OCI-LY7 (cell line): ENCODE measurements at regions not wholly inside any gene's neighbourhood (a gene's known extent, or its start where the extent isn't known, plus 50 kb on each side); places are given as distances from the start of the nearest gene placed in this dataset.

Experiments
- BruUV-seq: library from RNA; stranded (reverse); fragments of 400-500 nt; replicated peaks from 2 replicates; lab custom pipeline; 2021; lab: Mats Ljungman, UMichigan
- CTCF ChIA-PET: fragments of 300-600 bp; sonication (Branson Sonifier 250); formaldehyde crosslinking; loops from one replicate; lab custom pipeline; 2022; ENCODE audit warnings: antibody characterized with exemption; ENCODE audit not compliant: unreplicated experiment; lab: Charles Lee
- POLR2A ChIA-PET: fragments of 300-600 bp; sonication (Branson Sonifier 250); formaldehyde crosslinking; loops from one replicate; lab custom pipeline; 2022; ENCODE audit warnings: antibody characterized with exemption; lab: Charles Lee
- DNase-seq: peaks from one replicate; pipeline ENCODE4 v3.0.0-alpha.2; 2015; ENCODE audit warnings: low spot score
- H2AFZ ChIP-seq: fragments of 200-600 bp; sonication (generic), shearing (Covaris generic); 2 replicates; pipeline ENCODE4 v1.6.1; 2014; ENCODE audit warnings: mild to moderate bottlenecking, antibody characterized with exemption, low read length, moderate library complexity
- H3K27ac ChIP-seq: fragments of 200-600 bp; sonication (generic); 2 replicates; pipeline ENCODE4 v1.5.1; 2014; ENCODE audit warnings: mixed run types, low read depth, mild to moderate bottlenecking, moderate library complexity, low read length, inconsistent platforms; ENCODE audit not compliant: poor library complexity, severe bottlenecking
- H3K36me3 ChIP-seq: fragments of 200-600 bp; sonication (generic); 2 replicates; pipeline ENCODE4 v1.6.1; 2014; ENCODE audit warnings: mild to moderate bottlenecking, antibody characterized with exemption, low read length, moderate library complexity, mixed read lengths; ENCODE audit not compliant: insufficient read depth
- H3K4me1 ChIP-seq: fragments of 200-600 bp; sonication (generic); 2 replicates; pipeline ENCODE4 v1.5.1; 2014; ENCODE audit warnings: mild to moderate bottlenecking, low read length; ENCODE audit not compliant: insufficient read depth, poor library complexity, severe bottlenecking
- H3K4me2 ChIP-seq: fragments of 200-600 bp; sonication (generic); 2 replicates; pipeline ENCODE4 v1.6.1; 2014; ENCODE audit warnings: mild to moderate bottlenecking, low read length
- H3K4me3 ChIP-seq: fragments of 200-600 bp; sonication (generic); 2 replicates; pipeline ENCODE4 v1.5.1; 2014; ENCODE audit warnings: mild to moderate bottlenecking, low read depth, low read length; ENCODE audit not compliant: poor library complexity, severe bottlenecking
- H3K79me2 ChIP-seq: fragments of 200-600 bp; sonication (generic); 2 replicates; pipeline ENCODE4 v1.6.1; 2016; ENCODE audit warnings: low read depth, mild to moderate bottlenecking, low read length, moderate library complexity, mixed read lengths; ENCODE audit not compliant: insufficient read depth
- H3K9me2 ChIP-seq: fragments of 200-600 bp; sonication (generic); 2 replicates; pipeline ENCODE4 v1.6.1; 2016; ENCODE audit warnings: mild to moderate bottlenecking, low read length, mixed read lengths; ENCODE audit not compliant: insufficient read depth
- H3K9me3 ChIP-seq: fragments of 200-600 bp; sonication (generic); 2 replicates; pipeline ENCODE4 v1.6.1; 2014; ENCODE audit warnings: mild to moderate bottlenecking, mixed run types, low read length, mixed read lengths
- H4K20me1 ChIP-seq: fragments of 200-600 bp; sonication (generic); 2 replicates; pipeline ENCODE4 v1.6.1; 2014; ENCODE audit warnings: mild to moderate bottlenecking, antibody characterized with exemption, low read length, moderate library complexity, mixed read lengths; ENCODE audit not compliant: insufficient read depth
- CTCF ChIP-seq: fragments of 200-600 bp; sonication (generic); conservative IDR thresholded peaks from 2 replicates; pipeline ENCODE4 v1.5.1; 2014; ENCODE audit warnings: mild to moderate bottlenecking, antibody characterized with exemption, low read length, moderate library complexity, mixed read lengths
- EZH2phosphoT487 ChIP-seq: fragments of 200-600 bp; sonication (generic); IDR thresholded peaks from 2 replicates; pipeline ENCODE4 v1.6.1; 2018; ENCODE audit warnings: low read depth, borderline replicate concordance, mild to moderate bottlenecking, mixed run types, antibody characterized with exemption, low read length, moderate library complexity, mixed read lengths
- intact Hi-C: fragments of 100-400 bp; cut with micrococcal nuclease; formaldehyde crosslinking; loops from one replicate; pipeline ENCODE4 v1.10.0; 2022; ENCODE audit not compliant: unreplicated experiment

DNA sequence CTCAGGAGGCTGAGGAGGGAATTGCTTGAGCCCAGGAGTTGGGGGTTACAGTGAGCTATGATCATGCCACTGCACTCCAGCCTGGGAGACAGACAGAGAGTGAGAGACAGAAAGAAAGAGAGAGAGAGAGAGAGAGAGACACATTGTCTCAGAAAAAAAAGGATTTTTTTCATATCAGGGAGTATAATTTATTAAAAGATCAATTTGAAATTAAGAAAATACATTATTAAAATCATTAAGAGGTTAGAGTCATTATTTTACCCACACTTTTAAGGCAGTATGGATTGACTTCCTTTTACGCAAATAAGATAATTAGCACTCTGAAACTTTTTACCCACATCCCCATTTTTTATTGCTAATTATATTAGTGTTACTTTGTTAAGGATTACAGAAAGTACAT, 804.3 kb downstream of the CDH11 start:
- H3K4me1 ChIP-seq, result peaks cover 96% of the 10 kb centered on the region

GRCh38 chr16:64313726-64314125, 808.1 kb downstream of the CDH11 start:
- H3K4me3 ChIP-seq, result peak overlapping the region; percentile 21
- POLR2A ChIA-PET, result interaction anchor here (0.8 to 2.6 kb wide), 6 partner anchors 8 to 148 kb away, joined by 3 to 22 read pairs (median 6); no protein-coding TSS in a partner anchor
- no peak for TF ChIP-seq EZH2phosphoT487
- no peak for TF ChIP-seq CTCF

More for the DNA sequence above, 804.3 kb downstream of the CDH11 start:
- no TSS peak for BruUV-seq
- DNase-seq, result no peak
- H3K27ac ChIP-seq, result peak overlapping the region; percentile 100
- H4K20me1 ChIP-seq, result no peaks in the 10 kb centered on the region
- no peak for TF ChIP-seq EZH2phosphoT487
- TF ChIP-seq CTCF, result no peak
- peak overlapping the region; percentile 82 for H2AFZ ChIP-seq
- peak overlapping the region; percentile 1 for H3K4me3 ChIP-seq
- CTCF ChIA-PET, result no interaction called here
- H3K79me2 ChIP-seq, result peaks cover 3% of the 10 kb centered on the region; the same call in 1 of the 2 replicates
- intact Hi-C loops, result no loop called here
- H3K4me2 ChIP-seq, result peak overlapping the region; percentile 36
- peaks cover 25% of the 10 kb centered on the region; the same call in 1 of the 2 replicates for H3K9me3 ChIP-seq
- H3K9me2 ChIP-seq, result no peaks in the 10 kb centered on the region
- peaks cover 48% of the 10 kb centered on the region for H3K36me3 ChIP-seq
- POLR2A ChIA-PET, result no interaction called here

DNA sequence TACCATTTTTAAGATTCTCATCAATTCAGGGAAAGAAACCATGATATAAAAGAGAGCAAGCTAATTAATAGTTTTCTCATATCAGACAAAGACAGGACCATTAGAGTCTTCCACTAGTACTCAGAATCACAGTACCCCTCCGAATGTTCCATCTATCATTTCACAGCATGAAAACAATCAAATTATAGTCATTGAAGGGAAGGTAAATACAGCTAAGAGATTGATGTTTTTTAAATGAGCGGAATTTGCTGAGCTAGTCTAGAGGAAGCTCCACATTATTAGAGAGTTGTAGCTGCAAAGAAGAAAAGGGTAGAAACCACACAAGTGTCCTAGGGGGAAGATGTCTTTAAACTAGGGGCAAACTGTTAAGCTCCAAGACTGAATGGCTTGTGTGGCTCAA, 808.9 kb downstream of the CDH11 start:
- TF ChIP-seq CTCF (no peak), EZH2phosphoT487 (no peak)
- DNase-seq, result peak; percentile 31
- peaks cover 81% of the 10 kb centered on the region for H3K4me1 ChIP-seq
- H3K9me2 ChIP-seq, result no peaks in the 10 kb centered on the region
- ChIA-PET CTCF (no interaction called here), POLR2A (interaction anchor here (0.6 to 2.6 kb wide), 18 partner anchors 9 to 1092 kb away, joined by 3 to 22 read pairs (median 3); no protein-coding TSS in a partner anchor)
- H3K4me3 ChIP-seq, result peak overlapping the region; percentile 21
- intact Hi-C loops, result no loop called here
- no peaks in the 10 kb centered on the region for H4K20me1 ChIP-seq
- no peaks in the 10 kb centered on the region for H3K79me2 ChIP-seq
- peak overlapping the region; percentile 67 for H3K4me2 ChIP-seq
- H3K36me3 ChIP-seq, result peaks cover 53% of the 10 kb centered on the region
- peak overlapping the region; percentile 58; the same call in 1 of the 2 replicates for H2AFZ ChIP-seq
- no TSS peak for BruUV-seq
- peak overlapping the region; percentile 100 for H3K27ac ChIP-seq
- H3K9me3 ChIP-seq, result peaks cover 28% of the 10 kb centered on the region

More at GRCh38 chr16:64313726-64314125, 808.1 kb downstream of the CDH11 start:
- H3K27ac ChIP-seq, result peak overlapping the region; percentile 100
- BruUV-seq, result no TSS peak
- H2AFZ ChIP-seq, result peak overlapping the region; percentile 58; the same call in 1 of the 2 replicates
- H3K79me2 ChIP-seq, result peaks cover 1% of the 10 kb centered on the region; the same call in 1 of the 2 replicates
- H3K9me3 ChIP-seq, result peaks cover 35% of the 10 kb centered on the region
- H3K4me1 ChIP-seq, result peaks cover 81% of the 10 kb centered on the region
- DNase-seq, result peak; percentile 82
- H3K36me3 ChIP-seq, result peaks cover 60% of the 10 kb centered on the region
- CTCF ChIA-PET, result no interaction called here
- intact Hi-C loops, result no loop called here
- no peaks in the 10 kb centered on the region for H4K20me1 ChIP-seq
- H3K9me2 ChIP-seq, result no peaks in the 10 kb centered on the region
- H3K4me2 ChIP-seq, result peak overlapping the region; percentile 67
